ENCODE measurements at regions not wholly inside any gene's neighbourhood (a gene's known extent, or its start where the extent isn't known, plus 50 kb on each side); places are given as distances from the start of the nearest gene placed in this dataset.
"Not testable (repeated sequence)": the region's sequence is repeated elsewhere in the genome, so short reads cannot be mapped to it uniquely, and the experiment has no call there.

DNA sequence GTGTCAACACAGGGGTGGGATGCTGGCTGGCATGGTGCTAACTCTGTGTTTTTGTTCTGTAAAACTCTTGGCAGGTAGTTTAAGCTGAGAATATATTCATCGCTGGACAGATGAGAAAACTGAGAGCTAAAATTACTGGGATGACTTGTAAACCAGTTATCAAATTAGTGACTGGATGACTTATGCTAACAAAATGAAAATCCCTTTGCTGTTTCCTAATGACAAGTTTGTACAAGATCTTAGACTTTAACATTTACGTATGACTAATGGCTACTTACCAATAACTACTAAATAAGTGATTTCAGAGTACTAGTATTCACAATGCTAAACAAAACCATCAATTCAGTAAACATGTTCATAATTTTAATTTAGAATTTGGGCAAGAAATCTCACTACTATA, 854.8 kb upstream of the ARRDC3 start:
- DNase-seq (ENCODE audit: extremely low spot score, insufficient read length, low read depth): no peak
- FAIRE-seq: no peak

DNA sequence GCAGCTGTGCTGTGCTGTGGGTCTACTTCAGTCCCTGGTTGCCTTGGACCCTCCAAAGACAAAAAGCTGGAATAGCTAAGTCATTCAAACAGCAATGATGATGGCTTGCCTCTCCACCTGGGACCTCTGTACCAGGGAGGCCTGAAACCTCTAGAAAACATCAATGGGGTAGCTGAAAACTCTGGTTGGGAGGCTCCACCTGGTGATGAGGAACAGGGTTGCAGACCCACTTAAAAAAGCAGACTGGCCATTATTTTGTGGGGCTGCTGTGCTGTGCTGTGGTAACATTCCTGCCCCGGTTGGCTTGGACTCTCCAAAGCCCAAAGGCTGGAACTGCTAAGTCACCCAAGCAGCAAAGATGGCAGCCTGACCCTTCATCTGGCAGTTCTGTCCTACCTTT, 839.3 kb upstream of the ARRDC3 start:
- no peak for DNase-seq (ENCODE audit: extremely low spot score, insufficient read length, low read depth)

DNA sequence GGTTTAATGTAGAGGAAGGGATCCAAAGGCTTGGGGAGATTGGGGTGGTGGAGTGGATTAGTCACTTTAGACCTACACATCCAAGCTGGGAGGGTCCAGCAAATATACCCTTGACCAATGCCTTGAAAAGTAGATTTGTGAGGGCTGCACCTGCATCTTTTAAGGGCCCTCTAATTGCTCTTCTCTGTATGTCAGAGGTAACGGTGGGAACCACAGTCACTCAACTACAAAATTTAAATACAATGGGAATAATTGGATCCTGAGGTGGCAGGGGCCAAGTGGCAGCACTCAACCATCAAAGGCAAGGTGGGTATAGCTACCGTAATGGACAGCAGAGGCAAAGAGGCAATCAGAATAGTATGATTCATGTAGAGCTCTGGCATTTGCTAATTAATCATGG, 833.7 kb upstream of the ARRDC3 start:
- not testable (repeated sequence) for DNase-seq (ENCODE audit: extremely low spot score, insufficient read length, low read depth)

More for the DNA sequence above, 839.3 kb upstream of the ARRDC3 start:
- FAIRE-seq: no peak

DNA sequence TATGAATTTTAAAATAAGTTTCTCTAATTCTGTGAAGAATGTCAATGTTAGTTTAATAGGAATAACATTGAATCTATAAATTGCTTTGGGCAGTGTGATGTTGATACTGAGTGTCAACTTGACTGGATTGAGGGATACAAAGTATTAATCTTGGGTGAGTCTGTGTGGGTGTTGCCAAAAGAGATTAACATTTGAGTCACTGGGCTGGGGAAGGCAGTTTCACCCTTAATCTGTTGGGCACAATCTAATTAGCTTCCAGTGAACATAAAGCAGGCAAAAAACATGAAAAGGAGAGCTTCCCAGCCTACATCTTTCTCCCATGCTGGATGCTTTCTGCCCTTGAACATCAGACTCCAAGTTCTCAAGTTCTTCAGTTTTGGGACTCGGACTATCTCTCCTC, 832.0 kb upstream of the ARRDC3 start:
- no peak for DNase-seq (ENCODE audit: extremely low spot score, insufficient read length, low read depth)
- FAIRE-seq: no peak

More for the DNA sequence above, 833.7 kb upstream of the ARRDC3 start:
- FAIRE-seq: not testable (repeated sequence)

DNA sequence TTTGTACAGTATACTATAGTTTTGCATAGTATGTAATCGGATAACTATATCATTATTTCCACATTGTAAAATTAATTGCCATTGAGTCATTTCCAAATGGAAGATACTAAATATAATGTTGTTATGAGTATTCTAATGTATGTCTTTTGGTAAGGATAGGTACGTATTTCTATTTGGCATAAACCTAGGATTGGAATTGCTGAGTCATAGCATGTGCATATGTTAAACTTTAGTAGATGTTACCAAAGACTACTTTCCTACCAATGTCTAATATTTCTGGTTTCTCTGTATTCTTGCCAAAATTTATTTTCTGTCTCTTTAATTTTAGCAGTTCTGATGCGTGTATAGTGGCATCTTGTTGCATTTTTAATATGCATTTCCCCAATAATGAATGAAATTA, 825.1 kb upstream of the ARRDC3 start:
- no peak for DNase-seq (ENCODE audit: extremely low spot score, insufficient read length, low read depth)
- no peak for FAIRE-seq

DNA sequence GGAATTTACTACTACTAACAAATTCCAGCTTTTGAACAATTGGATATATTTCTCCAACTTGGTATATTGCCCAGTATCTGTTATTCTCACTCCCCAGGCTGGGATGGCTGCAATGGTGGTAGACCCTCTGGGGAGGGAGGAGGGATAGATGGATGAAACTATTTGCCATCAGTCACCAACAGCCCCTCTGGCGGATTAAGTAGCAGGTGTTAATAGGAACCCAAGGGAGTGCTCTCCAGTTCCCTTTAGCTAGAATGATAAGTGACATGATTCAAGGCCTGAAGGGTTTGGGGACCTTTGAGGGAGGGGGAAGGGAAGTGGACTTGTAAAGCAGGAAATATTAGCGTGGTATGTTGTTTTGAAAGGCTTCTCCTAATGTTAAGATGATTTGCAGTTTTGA, 824.0 kb upstream of the ARRDC3 start:
- no peak for FAIRE-seq
- DNase-seq (ENCODE audit: extremely low spot score, insufficient read length, low read depth): no peak

DNA sequence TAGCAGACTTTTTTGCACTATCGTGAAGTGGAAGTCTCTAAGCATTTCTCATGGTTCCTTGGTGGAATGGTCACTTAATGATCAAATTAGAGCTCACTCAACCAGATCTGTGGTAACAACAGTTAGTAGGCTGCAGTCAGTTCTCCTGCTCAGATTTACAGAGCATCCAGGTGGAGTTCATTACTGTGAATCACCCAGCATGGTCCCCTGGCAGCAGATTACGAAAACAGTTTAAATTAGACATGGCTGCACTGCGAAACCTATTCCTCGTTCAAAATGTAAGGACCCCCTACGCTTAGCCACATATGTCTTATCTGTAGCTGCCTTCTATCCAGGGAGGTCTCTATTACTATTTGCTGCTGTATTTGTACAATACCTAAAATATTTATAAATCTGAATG, 823.6 kb upstream of the ARRDC3 start:
- DNase-seq (ENCODE audit: extremely low spot score, insufficient read length, low read depth) (no peak), FAIRE-seq (no peak)

DNA sequence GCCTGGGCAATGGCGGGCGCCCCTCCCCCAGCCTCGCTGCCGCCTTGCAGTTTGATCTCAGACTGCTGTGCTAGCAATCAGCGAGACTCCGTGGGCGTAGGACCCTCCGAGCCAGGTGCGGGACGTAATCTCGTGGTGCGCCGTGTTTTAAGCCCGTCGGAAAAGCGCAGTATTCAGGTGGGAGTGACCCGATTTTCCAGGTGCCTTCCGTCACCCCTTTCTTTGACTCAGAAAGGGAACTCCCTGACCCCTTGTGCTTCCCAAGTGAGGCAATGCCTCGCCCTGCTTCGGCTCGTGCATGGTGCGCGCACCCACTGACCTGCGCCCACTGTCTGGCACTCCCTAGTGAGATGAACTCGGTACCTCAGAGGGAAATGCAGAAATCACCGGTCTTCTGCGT, 815.9 kb upstream of the ARRDC3 start:
- FAIRE-seq; DNase-seq (ENCODE audit: extremely low spot score, insufficient read length, low read depth): not testable (repeated sequence)

DNA sequence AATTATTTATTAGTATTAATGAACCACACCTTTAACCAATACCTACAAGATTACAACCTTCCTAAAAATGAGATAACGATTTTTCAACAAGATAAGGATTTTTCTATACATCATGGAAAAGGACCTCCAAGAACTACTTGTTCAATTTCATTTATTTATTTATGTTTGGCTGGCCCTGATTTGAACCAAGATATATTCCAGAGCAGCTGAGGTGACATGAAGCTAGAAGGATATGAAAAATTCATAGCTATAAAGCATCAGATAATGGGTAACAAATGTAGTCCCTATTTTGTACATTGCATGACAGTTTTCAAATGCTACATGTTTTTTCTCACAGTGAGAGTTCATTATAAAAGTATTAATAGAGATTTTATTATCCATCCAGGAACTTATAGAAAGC, 798.5 kb upstream of the ARRDC3 start:
- FAIRE-seq: no peak
- no peak for DNase-seq (ENCODE audit: extremely low spot score, insufficient read length, low read depth)

DNA sequence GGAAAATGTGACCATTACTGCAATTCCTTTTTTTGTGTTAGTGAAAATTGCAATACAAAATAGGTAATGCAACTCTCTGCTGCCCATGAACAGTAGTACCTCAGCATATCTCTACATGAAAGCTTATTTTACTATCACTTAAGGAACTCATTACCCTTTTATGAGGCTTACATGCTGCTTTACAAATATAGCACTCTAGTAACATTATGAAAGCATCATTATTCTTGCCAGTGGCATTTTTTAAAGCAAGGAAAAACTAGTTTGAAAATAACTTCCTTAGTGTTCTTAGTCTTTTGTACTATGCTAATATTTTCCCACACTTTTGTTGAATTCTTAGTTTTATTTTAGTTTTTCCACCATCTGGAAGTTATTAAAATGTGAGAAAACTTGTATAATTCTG, 797.3 kb upstream of the ARRDC3 start:
- FAIRE-seq: no peak

DNA sequence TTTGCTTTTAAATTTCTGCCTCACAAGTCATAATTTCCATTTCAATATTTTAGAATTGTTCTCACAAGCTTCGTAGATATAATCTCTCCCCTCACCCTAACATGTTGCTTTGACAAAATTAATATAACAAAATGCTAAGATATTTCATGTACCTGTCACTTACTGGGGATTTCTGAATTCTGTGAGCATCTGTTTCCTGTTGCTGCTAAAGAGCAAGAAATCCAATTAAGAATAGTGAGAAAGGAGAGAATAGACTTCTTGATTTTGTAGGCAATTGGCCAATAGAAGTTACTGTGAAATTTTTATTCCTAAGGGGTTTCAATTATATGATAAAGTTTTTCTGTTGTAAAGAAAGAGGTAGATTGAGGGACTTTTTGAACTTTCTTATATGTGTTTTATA, 796.5 kb upstream of the ARRDC3 start:
- FAIRE-seq (no peak), DNase-seq (ENCODE audit: extremely low spot score, insufficient read length, low read depth) (no peak)

More for the DNA sequence above, 797.3 kb upstream of the ARRDC3 start:
- no peak for DNase-seq (ENCODE audit: extremely low spot score, insufficient read length, low read depth)

DNA sequence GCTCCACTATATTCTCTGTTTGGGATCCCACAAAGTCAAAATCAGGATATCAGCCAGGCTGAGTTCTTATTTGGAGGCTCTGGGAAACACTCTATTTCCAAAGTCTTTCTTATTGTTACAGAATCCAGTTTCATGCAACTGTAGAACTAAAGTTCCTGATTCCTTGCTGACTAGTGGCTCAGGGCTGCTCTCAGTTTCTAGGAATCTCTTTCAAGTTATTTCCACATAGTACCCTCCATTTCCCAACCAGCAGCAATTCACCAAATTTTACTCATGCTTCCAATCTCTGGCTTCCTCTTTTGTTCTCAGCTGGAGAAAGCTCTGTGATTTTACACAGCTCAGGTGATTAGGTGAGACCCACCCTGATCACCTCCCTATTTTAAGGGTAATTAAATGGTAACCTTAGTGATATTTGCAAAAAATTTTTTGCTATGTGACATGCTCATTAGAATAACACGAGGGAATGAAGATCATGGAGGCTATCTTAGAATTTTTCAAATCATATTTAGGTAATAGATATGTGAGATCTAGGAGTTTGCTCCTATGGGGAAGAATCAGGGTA, 794.9 kb upstream of the ARRDC3 start:
- DNase-seq (ENCODE audit: extremely low spot score, insufficient read length, low read depth) (no peak), FAIRE-seq (no peak)

DNA sequence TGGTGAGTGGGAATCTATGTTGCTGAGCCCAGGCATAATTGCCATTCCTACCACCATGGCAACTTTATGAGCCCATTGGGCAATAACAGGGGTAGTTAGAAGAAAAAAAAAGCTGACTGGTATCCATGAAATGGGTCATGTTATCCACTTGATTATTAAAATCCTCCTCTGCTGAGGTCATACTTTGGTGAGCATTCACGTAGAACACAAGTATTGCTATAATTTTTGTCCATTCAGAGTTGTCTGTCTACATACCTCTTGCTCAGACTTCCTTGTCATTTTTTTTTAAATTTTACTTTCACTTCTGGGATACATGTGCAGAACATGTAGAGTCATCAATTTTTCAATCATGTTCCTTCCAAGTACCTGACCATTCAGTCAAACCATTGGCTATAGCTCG, 780.8 kb upstream of the ARRDC3 start:
- FAIRE-seq: no peak
- DNase-seq (ENCODE audit: extremely low spot score, insufficient read length, low read depth): no peak

DNA sequence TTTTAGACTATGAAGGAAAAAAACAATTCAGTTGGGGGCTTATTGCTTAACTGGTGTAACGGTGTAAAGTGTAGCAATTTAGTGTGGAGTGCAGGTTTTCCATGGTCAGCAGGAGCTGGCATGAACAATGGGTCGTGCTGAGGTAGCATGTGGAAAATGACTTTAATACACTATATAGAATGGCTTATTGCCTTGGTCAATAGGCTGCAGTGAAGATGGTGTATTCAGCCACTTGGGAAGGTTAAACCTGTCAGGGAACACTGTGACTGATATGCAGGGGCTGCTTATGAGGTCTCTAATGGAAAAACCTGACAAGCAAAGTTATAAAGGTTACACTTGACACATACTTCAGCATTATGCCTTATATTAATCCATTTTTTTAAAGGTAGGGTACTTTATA, 764.7 kb upstream of the ARRDC3 start:
- FAIRE-seq: no peak
- DNase-seq (ENCODE audit: extremely low spot score, insufficient read length, low read depth): no peak

DNA sequence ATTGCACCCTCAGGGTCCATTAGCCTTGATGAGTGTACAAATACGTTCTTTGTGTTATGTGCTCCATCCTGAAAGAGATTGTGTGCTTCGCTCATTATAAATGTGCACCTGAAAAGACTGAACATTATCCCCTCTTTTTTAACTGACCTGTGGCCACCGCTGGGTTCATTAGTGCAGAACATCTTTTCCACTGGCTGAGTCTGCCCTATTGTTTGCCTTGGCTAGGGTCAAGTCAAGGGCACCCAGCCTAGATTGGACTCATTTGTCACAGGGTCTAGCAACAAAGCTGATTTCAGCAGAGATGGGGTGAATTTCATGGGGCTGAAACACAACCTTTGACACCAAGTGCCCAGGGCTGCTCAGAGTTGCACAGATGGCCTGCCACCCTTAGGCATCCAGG, 764.1 kb upstream of the ARRDC3 start:
- DNase-seq (ENCODE audit: extremely low spot score, insufficient read length, low read depth) (no peak), FAIRE-seq (no peak)

DNA sequence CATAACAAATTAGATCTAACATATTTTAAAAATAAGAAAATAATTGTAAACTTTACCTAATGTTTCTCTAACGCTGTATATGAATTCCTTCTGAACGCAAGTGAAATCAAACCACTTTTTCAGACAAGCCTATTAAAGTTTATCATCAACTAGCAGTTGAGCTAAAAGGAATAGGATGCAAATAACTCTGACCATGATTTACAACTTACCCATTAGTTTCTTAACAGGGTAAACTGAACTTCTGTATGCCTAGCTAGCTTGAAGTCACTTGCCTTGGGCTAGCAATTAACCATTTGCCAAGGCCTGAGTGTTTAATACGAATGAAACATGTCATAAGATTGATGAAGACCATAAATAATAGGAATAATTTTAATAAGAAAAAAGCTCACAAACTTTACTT, 762.7 kb upstream of the ARRDC3 start:
- FAIRE-seq: no peak
- DNase-seq (ENCODE audit: extremely low spot score, insufficient read length, low read depth): no peak

DNA sequence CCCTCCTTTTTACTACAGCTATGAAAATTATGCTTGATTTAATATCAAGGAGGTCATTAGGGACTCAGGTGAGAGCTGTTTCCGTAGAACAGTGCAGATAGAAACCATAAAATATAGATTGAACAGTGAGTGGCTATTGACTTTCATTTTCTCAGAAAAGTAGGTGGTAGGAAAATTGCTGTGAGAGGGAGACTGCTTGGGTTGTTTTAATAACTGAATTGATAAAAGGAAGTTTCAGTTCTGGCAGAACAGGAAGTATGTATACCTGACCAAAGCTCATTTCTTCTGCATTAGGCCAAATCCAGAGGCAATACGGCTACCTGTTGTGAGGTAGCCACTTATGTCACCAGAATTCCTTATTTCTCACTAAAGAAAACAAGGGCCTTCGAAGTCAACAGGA, 761.7 kb upstream of the ARRDC3 start:
- FAIRE-seq (no peak), DNase-seq (ENCODE audit: extremely low spot score, insufficient read length, low read depth) (no peak)

DNA sequence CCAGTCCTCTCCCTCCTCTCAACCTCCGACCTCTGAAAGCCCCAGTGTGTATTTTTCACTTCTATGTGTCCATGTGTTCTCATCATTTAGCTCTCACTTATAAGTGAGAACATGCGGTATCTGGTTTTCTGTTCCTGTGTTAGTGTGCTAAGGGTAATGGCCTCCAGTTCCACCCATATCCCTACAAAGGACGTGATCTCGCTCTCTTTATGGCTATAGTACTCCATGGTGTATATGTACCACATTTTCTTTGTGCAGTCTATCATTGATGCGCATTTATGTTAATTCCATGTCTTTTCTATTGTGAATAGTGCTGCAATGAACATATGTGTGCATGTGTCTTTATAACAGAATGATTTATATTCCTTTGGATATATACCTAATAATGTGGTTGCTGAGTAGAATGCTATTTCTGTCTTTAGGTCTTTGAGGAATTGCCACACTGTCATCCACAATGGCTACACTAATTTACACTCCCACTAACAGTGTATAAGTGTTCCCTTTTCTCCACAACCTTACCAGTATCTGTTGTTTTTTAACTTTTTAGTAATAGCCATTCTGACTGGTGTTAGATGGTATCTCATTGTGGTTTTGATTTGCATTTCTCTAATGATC, 749.3 kb upstream of the ARRDC3 start:
- not testable (repeated sequence) for FAIRE-seq

DNA sequence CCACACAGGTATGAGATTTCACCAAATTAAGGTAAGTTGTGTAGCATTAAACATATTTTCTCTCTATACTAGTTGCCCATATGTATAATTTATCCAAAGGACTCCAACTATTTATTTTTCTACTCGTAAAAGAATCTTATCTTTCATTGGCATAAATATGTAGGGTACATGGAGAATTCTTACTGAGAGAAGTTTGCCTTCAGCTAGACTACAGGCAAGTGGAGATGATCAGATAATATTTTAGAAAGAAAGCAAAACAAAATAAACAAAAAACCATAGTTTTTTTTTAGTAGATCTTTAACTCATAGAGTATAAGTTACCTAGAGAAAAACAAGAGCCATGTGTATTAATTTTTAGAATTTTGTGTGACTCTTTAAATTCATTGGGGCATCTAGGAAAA, 743.1 kb upstream of the ARRDC3 start:
- FAIRE-seq (no peak), DNase-seq (ENCODE audit: extremely low spot score, insufficient read length, low read depth) (no peak)

More for the DNA sequence above, 749.3 kb upstream of the ARRDC3 start:
- not testable (repeated sequence) for DNase-seq (ENCODE audit: extremely low spot score, insufficient read length, low read depth)

DNA sequence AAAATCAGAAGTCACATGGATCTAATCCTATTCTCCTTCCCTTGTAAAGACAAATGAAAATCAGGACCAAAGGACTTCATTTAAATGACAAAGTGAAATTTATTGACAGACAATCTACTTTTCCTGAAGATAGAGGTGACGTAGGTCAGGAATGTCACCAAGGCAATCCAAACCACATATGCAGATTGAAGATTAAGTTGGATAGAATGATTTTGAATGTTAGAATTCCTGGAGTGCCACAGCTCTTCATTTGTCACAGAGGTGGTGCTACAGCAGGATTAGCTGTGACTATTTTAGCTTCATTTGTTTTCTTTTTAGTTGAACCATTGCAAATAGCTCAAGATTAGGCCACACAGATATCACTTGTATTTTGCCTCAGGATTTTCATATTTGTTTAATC, 736.0 kb upstream of the ARRDC3 start:
- FAIRE-seq: no peak
- DNase-seq (ENCODE audit: extremely low spot score, insufficient read length, low read depth): no peak

DNA sequence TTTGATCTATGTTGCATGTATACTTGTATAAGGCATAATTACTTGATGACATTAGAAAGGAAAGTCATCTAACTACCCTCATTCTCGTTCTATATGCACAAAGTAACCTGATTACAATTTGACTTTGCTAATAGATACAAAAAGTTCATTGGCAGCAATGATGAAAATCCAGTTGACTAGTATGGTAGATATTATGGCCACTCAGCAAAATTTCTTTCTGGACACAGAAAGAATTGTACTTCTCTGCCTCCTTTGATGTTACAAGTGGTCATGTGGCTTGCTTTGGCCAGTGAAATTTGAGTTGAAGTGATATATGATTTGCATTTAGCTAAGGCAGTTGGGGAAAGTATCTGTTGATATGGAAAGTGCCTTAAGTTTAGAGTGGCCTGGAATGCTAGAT, 723.7 kb upstream of the ARRDC3 start:
- FAIRE-seq: no peak
- no peak for DNase-seq (ENCODE audit: extremely low spot score, insufficient read length, low read depth)

DNA sequence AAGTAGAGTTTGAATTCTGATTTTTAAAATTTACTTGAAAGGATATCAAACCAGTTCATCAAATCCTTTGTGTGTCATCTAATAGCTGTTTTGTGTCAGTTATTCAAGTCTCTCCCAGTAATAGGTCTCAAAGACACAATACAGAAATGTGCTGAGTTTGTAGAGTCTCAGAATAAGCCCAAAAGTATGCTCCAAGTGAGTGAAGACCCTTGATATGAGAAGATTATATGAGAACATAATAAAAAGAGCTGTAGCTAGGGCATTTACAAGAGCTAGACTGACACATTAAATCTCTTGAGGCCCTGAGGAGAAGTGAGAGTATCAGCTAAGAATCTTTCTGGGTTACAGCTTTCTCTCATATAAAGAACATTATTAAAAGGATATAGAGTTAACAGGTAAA, 721.0 kb upstream of the ARRDC3 start:
- DNase-seq (ENCODE audit: extremely low spot score, insufficient read length, low read depth): no peak
- FAIRE-seq: no peak
